OCI-LY3 (cell line): ENCODE measurements at regions not wholly inside any gene's neighbourhood (a gene's known extent, or its start where the extent isn't known, plus 50 kb on each side); places are given as distances from the start of the nearest gene placed in this dataset.

Experiments
- CTCF ChIP-seq: fragments of 200-600, 300-600 bp; sonication (generic); IDR thresholded peaks from 2 replicates; pipeline ENCODE4 v1.5.1; 2014; ENCODE audit warnings: antibody characterized with exemption, low read length, low read depth
- EZH2phosphoT487 ChIP-seq: fragments of 200-600 bp; shearing (Covaris generic); IDR thresholded peaks from 2 replicates; pipeline ENCODE4 v1.6.1; 2018; ENCODE audit warnings: antibody characterized with exemption, mixed run types, low read depth

- TF ChIP-seq CTCF, result no peak
- TF ChIP-seq EZH2phosphoT487, result no peak
Measured at GRCh38 chr4:43163101-43163792, 270.7 kb downstream of the GRXCR1 start.
